GM21360 (cell line): ENCODE measurements at regions not wholly inside any gene's neighbourhood (a gene's known extent, or its start where the extent isn't known, plus 50 kb on each side); places are given as distances from the start of the nearest gene placed in this dataset.
"Not testable (repeated sequence)": the region's sequence is repeated elsewhere in the genome, so short reads cannot be mapped to it uniquely, and the experiment has no call there.

Experiments used
- ATAC-seq: cut with Tn5 transposase; IDR thresholded peaks from one replicate; pipeline ENCODE4 v1.9.1; 2021; ENCODE audit warnings: mild to moderate bottlenecking, moderate library complexity; ENCODE audit not compliant: unreplicated experiment

DNA sequence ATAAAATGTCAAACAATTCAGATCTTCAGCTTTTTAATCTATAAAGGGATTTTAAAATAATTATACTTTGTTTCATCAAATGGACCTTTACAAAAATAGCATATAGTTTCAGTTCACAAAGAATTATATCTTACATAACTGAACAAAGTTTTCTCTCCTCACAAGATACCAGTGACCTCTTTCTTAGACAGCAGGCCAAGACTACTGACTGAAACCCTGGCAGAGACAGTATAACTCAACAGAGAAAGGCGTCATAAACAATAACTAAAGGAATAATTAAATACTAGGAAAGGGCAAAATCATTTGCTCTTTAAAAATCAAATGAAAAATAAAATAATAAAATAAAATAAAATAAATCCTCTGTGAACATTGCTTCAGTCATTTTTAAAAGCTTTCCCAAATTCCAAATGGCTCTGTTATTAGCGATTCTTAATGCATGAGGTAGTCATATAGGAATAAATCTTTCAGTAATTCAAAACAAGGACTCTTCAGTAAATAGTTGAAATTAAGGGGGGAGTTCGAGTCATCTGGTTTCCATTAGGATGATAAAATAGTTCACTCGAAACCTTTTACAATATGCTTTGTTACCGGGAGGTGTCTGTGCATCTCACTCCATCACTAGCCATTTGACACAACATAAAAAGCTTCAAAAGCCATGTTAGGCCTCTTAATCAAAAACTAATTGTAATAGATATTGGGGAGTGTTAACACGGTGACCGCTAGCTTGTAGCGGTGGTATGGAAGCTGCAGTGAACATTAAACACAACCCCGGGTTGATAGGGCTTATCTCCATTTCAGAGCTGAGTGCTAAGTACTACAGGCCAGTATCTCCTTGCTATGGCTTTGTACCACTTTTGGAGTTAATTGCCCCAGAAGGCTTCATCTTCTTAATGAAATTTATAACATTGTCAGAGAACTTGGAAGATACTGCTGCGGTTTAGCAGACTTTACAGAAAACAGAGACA lies 142.9 kb upstream of the NR2F2 start:
- no peak for ATAC-seq

DNA sequence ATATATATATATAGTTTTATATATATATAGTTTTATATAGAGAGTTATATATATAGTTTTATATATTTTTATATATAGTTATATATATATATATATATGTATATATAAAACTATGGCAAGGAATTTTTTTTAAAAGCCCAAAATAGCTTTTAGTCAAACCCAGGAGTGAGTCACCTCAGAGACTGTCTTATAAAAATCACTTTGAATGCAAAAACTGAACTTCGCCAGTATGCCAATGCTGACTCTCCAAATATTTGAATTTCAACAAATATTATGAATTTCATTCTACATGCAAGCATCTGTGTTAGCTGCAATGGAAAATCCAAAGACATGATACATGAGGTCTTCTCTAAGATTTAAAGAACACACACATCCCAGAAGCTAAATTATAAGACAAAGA lies 132.8 kb upstream of the NR2F2 start:
- no peak for ATAC-seq

DNA sequence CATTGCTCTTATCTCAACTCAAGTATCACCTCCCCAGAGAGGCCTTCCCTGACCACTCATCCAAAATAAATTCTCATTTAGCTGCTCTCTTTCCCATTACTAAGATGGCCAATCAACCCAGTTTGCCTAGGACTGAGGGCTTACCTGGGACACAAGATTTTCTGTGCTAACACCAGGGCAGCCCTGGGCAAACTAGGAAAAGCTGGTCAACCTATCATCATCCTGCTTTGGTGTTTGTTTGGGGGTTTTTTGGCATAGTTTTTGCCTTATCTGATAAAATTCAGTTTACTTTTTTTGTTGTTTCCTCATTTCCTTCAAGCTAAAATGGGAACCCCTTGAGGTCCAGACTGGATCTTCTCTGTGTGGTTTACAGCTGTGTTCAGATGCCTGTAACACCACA lies 131.4 kb upstream of the NR2F2 start:
- no peak for ATAC-seq

DNA sequence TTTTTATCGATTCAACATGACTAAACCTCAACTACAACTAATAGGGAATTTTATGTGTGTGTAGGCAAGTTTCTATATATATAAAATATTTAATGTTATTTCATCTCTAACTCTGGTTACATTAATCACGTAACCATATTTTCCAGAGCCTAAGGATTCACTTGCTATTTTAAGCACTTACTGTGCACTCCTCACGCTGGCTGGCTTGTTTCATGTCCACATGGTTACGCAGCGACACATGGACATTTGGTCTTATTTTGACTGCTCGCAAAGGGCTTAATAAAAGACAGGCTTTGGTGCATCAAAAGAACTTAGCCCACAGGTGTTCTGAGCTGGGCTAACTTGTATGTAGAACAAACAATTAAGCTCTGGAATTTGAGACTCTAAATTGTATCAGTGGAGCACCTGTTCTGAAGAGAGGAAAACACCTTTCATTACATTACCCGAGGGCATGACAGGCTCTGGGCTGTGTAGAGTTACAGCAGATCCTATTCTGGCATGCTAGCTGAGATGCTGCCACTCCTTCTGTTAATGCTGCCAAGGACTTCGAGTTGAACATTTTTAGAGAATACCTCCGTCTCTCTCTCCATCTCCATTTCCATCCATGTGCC lies 130.0 kb upstream of the NR2F2 start:
- ATAC-seq: no peak

DNA sequence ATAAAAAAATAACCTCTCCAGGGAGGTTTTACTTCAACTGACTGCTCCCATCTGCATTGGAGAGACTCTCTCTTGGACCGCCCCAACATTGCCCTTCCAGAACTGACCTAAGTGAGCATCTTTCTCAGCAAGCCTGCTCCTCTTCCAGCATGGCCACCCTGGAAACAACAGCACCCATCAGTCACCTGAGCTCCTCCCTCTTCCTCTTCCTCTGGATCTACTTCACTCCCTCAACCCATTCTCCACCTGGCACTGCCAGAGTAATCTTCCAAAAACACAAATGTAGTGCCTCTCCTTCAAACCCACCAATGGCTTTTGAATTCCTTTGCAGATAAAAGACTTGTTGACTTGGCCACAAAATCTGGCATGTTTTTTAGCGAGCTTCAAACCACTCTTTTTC lies 128.8 kb upstream of the NR2F2 start:
- no peak for ATAC-seq

DNA sequence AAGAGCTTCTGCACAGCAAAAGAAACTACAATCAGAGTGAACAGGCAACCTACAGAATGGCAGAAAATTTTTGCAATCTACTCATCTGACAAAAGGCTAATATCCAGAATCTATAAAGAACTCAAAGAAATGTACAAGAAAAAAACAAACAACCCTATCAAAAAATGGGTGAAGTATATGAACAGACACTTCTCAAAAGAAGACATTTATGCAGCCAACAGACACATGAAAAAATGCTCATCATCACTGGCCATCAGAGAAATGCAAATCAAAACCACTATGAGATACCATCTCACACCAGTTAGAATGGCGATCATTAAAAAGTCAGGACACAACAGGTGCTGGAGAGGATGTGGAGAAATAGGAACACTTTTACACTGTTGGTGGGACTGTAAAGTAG lies 124.9 kb upstream of the NR2F2 start:
- ATAC-seq: not testable (repeated sequence)

DNA sequence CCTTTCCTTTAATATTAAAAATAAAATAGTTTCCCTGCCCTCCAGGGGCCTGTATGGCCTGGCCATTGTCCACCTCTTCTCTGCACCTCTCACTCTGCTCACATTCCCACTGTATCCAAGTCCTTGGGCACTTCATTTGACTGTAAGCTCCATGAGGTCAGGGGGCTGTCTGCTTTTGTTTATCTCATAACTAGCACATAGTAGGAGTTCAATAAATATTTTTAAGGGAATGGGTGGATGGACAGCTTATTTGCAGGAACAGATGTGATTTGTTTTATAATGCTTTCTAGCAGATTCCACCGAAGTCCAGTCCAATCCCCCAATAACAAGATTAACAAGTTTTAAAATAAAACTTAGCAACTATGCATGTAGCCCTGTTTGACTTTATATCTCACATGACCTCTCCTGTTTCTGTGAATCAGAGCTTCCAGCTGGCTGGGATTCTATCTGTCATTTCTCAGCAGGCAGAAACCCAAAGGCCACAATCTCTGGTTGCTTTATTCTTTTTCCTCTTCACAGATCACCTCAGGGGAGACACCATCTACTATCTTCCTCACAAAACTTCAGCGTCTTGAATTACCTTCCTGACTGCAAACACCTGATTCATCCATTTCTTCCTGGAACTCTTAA lies 123.0 kb upstream of the NR2F2 start:
- no peak for ATAC-seq

DNA sequence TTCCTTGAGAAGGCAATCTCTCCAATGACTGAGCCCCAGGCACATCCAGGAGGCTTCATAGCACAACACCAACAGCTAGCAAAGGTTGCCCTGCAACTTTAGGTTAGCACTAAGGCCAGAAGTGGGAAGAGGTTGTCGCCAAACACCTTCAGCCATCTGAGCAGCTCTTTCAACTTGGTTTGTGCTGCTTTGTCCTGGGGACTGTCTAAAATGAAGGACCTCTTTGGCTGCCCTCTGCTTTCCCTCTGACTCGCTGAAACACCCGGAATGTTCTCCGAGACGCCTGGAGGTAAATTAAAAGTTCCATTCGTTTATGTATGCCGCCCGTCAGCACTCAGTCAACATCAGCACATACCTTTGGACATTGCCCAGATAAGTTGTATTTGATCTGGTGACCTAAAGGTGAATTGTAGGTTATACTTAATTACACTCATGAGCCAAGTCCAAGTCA lies 121.2 kb upstream of the NR2F2 start:
- no peak for ATAC-seq

DNA sequence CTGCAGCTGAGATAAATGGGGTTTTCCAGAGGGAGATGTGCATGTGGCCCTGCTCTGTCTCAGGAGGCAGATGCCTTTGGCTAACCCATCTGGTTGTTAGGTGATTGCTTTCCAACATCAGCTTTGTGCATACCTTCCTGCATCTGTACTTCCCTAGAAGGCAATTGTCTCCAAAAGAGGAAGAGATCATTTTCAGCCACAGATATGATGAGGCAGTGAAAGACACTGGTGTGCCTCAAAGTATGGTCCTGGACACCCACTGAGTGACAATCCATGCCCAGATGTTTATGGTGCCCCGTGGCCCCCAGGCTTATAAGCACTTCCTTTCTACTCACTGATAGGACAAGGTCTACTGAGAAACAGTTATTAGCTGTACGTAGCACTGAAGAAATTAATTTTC lies 117.5 kb upstream of the NR2F2 start:
- no peak for ATAC-seq

DNA sequence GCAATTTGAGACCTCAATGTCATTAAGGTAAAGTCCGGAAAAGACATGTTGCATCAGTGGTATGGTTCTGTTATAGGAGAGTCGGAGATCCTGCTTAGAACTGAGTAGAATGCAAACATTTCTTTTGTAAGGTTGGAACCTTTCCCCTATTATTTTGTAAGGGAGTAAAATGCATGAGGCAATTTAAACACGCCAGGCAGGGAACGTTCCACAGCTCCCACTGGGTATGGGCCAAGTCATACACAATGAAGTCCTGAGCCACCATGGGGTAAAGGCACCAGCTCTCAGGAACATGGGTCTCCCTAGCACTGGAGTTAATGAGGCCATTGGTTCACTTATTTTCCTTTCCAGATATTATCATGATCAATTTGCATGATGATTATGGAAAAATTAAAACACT lies 116.6 kb upstream of the NR2F2 start:
- ATAC-seq: no peak

DNA sequence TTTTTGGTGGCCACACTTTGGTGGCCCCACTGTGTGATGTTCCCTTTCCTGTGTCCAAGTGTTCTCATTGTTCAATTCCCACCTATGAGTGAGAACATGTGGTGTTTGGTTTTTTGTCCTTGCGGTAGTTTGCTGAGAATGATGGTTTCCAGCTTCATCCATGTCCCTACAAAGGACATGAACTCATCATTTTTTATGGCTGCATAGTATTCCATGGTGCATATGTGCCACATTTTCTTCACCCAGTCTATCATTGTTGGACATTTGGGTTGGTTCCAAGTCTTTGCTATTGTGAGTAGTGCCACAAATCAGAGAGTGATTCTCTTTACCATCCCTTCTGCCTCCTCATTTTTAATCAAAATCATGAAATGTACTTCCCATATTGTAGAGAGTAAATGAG lies 114.0 kb upstream of the NR2F2 start:
- ATAC-seq: not testable (repeated sequence)

DNA sequence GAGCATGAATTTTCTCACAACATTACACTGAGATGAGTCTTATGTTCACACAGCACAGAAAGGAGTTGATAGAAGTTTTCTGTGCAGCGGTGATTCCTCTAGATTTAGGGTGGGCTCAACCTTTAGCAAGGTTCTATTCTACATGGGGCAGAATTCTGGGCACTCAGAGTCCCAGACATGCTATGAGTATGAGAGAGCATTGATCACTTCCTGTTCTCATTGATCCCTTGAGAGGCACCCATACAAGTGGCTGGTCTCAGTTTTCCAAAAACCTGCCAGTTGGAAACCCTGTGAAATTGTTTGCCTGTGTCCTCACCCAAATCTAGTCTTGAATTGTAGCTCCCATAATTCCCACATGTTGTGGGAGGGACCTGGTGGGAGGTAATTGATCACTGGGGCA lies 112.5 kb upstream of the NR2F2 start:
- no peak for ATAC-seq

DNA sequence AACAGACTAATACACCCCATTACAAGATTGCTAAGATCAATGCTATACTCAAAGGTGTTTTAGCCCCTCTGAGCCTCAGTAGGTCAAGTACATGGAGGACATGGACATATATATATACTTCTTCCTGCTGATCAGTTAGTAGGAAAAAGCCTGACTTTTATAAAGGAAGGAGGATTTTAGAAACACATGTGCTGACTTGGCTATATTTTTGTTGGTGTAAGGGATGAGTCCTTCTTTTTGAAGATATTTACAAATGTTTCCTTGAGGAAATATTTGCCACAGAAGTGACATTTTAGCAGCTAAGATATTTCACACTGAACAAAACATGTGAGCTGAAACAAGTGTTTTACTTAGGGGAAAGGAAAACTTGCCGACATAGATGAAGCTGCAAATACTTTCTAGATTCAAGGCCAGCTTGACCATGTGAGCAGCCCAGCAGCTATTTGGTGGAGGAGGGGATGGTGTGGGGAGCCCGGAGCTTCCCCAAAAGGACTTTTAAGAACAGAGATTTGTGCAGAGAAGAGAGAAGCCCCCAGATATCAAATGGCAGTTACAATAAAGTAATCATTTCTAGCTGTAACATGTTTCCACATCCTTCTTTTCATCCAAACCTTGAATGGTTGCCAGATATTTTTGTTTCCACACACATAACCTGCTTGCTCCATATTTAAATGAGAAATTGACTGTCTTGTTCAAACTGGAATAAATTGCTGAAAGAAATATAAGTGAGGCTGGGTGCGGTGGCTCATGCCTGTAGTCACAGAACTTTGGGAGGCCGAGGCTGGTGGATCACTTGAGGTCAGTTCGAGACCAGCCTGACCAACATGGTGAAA lies 111.7 kb upstream of the NR2F2 start:
- no peak for ATAC-seq

DNA sequence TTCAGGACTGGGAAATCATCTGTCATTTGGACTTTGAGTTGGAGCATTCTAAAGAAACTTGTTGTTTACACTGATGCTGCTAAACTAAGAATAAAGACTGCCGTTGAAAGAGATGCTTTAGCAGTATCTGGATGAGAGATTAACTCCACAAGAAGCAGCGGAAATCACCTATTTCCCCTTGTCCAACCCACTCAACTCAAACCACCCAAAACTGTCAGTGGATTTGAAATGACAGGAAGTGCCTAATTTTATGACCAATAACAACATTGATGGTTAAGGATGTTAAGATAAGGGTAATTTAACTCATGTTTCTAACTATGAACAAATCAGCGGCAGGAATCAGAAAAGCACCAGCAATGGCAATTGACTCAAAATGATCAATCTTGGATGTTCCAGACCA lies 110.8 kb upstream of the NR2F2 start:
- no peak for ATAC-seq

DNA sequence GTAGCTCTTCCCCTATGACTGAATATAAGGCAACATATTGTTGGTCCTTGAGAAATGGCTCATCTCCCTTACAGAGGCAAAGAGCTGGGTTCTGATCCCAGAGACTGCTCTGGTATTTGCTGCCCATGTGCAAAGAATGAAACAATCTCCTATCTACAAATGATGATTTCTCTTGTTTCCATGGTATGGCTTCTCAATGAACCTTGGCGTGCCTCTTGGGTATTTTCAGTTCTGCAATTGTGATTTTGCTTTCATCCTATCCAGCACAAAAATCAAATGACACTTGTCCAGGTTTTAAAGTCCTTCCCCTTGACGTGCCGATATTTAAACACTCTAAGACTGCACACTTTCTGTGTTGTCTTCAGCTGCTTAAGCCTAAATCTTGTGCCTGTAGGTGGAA lies 109.8 kb upstream of the NR2F2 start:
- no peak for ATAC-seq

DNA sequence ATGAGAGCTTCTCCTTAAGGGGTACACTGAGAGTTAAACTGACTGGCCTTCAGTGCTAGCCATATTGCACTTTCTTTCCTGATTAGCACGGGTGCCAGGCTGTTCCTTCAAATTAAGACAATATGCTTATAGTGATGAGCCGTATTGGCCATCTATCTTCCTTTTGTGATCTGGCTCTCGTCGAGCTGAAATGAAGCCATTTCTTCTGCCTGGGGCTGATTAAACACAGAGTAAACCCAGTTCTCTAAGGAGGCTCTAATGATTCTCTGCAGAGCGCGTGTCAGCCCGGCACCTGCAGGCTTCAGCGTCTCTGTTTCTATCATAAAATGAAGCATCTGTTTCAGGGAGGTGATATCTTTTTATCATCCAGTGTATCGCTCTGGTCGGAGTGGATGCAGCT lies 107.5 kb upstream of the NR2F2 start:
- no peak for ATAC-seq

DNA sequence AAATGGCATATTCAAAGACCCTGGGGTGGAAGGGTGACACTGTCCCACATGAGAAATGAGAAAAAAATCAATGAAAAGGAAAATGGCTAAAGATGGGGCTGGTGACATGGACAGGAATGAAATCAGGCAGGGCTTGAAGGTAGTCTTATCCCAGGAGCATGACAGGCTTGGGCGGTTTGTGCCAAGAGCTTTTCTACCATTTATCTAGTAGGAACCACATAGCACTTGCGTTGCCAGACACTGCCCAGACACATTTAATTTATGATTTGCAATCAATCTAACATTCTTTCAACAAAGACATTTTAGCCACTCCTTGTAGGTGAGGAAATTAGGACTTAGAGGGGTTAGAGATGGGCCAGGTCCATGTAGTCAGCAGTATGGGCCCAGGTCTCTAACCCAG lies 106.6 kb upstream of the NR2F2 start:
- no peak for ATAC-seq

DNA sequence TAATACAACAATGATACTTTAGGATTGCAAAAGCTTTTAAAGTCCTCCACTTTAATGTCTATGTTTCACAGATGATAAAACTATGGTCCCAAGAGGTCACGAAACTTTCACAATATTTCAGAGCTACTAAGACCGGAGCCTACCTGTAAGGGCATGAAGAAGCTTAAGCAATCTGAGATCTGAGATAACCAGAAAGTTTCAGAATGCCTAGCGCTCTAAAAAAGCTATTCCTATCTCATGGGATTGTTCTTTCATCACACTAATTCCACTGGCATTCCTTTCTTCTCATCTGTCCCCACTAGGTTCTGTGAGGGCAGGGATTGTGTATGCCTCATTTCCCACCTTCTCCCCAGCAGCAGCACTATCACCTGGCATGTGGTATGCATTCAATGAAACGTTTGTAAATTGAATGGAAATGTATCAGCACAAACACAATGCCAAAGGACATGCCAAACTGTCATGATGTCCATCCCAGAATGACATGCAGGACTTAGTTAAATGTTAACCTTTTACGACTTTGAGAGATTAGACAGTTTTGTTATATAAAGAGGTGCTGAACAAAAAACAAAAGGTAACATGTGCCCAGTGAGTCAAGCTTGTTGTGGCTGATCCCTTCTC lies 104.7 kb upstream of the NR2F2 start:
- no peak for ATAC-seq

DNA sequence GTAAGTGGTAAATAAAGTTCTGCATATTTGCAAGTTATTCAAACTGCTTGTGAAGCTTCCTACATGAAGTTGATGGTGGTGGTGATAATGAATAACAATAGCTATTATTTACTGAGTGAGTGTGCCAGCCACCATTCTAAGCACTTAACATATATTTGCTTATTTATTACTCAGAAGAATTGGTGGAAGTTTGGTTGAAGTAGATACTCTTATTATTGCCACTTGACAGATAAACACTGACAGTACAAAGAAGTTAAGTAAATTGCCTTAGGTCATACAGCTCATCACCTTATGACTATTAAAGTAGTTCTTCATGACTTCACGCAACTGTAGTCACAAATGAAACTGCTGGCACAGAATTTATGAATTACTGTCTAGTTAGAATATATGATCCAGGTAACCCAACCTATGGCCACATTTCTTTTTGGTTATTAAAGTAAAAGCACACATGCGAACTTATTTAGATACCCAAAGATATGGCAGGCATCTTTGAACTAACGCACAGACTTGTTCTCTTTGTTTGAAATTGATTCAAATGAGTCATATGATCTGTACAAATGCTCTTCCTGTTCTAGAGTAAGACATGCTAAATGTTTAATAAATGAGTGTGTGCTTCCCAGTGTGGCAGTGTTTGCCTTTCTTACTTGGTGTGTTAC lies 99.8 kb upstream of the NR2F2 start:
- no peak for ATAC-seq

DNA sequence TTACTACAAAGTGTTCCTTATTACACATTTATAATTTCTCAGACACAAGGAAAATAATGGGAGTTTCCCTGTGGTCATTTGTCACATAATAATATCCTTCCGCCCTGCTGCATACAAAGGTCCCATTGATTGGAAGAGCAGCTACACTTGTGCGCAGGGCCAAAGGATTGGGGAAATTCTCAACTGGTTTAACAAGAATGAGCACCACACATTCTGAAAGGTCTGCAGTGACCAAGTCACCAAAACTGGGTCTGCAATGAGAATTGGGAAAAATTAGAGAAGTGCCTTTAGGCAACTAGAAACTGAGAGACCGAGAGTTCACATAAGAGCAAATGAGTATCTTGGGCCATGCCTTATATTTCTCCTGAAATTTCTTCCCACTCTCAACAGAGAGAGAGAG lies 98.2 kb upstream of the NR2F2 start:
- no peak for ATAC-seq
